ENCODE measurements at regions not wholly inside any gene's neighbourhood (a gene's known extent, or its start where the extent isn't known, plus 50 kb on each side); places are given as distances from the start of the nearest gene placed in this dataset.
A peak's percentile ranks its signal among the peaks of the same experiment; 100 is the strongest.
"Not testable (repeated sequence)": the region's sequence is repeated elsewhere in the genome, so short reads cannot be mapped to it uniquely, and the experiment has no call there.

- no peaks in the 10 kb centered on the region for H3K9me3 ChIP-seq (ENCODE audit: low read depth)
- Mint-ChIP-seq H3K4me1 (peaks cover 21% of the 10 kb centered on the region), H3K4me3 (no peak overlapping the region), H3K27me3 (ENCODE audit: insufficient read depth, low read depth) (peaks cover 8% of the 10 kb centered on the region), H3K9me3 (no peaks in the 10 kb centered on the region), H3K27ac (no peak overlapping the region), H3K36me3 (no peaks in the 10 kb centered on the region)
- no peaks in the 10 kb centered on the region for H4K20me1 ChIP-seq (ENCODE audit: low read depth)
- peaks cover 13% of the 10 kb centered on the region for H3K4me1 ChIP-seq
- no peaks in the 10 kb centered on the region for H3K79me2 ChIP-seq (ENCODE audit: low read depth)
- peaks cover 24% of the 10 kb centered on the region for H3K27me3 ChIP-seq
- no peak for DNase-seq (ENCODE audit: low spot score)
- no peak overlapping the region for H3K9ac ChIP-seq
- H3K4me2 ChIP-seq = no peak overlapping the region
- no peak overlapping the region for H3K27ac ChIP-seq
- no peak overlapping the region for H2AFZ ChIP-seq (replicated peaks)
- no peak for TF ChIP-seq EZH2 (IDR thresholded peaks at IDR 0.05)
- TF ChIP-seq CTCF (IDR thresholded peaks at IDR 0.05) = no peak
- TF ChIP-seq EZH2phosphoT487 (IDR thresholded peaks at IDR 0.05) = no peak
- no peak overlapping the region for H3K4me3 ChIP-seq
- H3K36me3 ChIP-seq = no peaks in the 10 kb centered on the region
- H3F3A ChIP-seq (ENCODE audit: low read depth) = peaks cover 9% of the 10 kb centered on the region
Observed at GRCh38 chr22:46033256-46034200, 56.6 kb upstream of the WNT7B start.

- not testable (repeated sequence) for H3K36me3 ChIP-seq; H3F3A ChIP-seq (ENCODE audit: low read depth); H3K9me3 Mint-ChIP-seq; H3K9ac ChIP-seq; H3K27me3 Mint-ChIP-seq (ENCODE audit: insufficient read depth, low read depth); H3K79me2 ChIP-seq (ENCODE audit: low read depth); H3K27ac ChIP-seq; H3K27ac Mint-ChIP-seq; H3K36me3 Mint-ChIP-seq; H4K20me1 ChIP-seq (ENCODE audit: low read depth); H3K4me3 ChIP-seq; H2AFZ ChIP-seq (replicated peaks); DNase-seq (ENCODE audit: low spot score); H3K9me3 ChIP-seq (ENCODE audit: low read depth)
- peak overlapping the region; percentile 86 for H3K4me3 Mint-ChIP-seq
- peaks cover 13% of the 10 kb centered on the region for H3K4me1 ChIP-seq
- peak overlapping the region; percentile 88 for H3K4me2 ChIP-seq
- H3K27me3 ChIP-seq = peaks cover 14% of the 10 kb centered on the region
- H3K4me1 Mint-ChIP-seq = peaks cover 21% of the 10 kb centered on the region
Observed at GRCh38 chr22:46034480-46034879, 57.5 kb upstream of the WNT7B start.

DNA sequence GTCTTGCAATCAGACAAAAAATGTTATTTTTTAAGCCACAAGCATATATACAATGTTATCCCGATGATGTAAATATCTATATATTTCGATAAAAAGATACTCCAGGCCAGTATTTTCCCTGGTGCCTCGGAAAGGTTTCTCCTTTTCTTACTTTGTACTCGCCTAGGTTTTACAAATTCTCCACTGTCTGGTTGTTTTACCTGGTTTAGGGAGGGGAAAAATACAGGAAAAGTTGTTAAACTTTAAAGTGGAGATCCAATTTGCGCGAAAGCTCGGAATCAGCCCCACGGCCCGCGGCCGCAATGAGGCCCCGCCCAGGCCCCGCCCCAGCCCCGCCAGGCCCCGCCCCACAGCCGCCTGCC lies 58.4 kb upstream of the WNT7B start:
- peak overlapping the region; percentile 70 for H2AFZ ChIP-seq (replicated peaks)
- TF ChIP-seq CTCF (IDR thresholded peaks at IDR 0.05) = no peak
- TF ChIP-seq EZH2 (IDR thresholded peaks at IDR 0.05) = no peak
- no peak for TF ChIP-seq EZH2phosphoT487 (IDR thresholded peaks at IDR 0.05)
- H3F3A ChIP-seq (ENCODE audit: low read depth) = peaks cover 9% of the 10 kb centered on the region
- peaks cover 5% of the 10 kb centered on the region for H3K27me3 ChIP-seq
- no peaks in the 10 kb centered on the region for H3K36me3 ChIP-seq
- peaks cover 13% of the 10 kb centered on the region for H3K4me1 ChIP-seq
- H3K9me3 ChIP-seq (ENCODE audit: low read depth) = no peaks in the 10 kb centered on the region
- peak overlapping the region; percentile 86 for H3K4me3 Mint-ChIP-seq
- no peaks in the 10 kb centered on the region for H4K20me1 ChIP-seq (ENCODE audit: low read depth)
- H3K4me2 ChIP-seq = peak overlapping the region; percentile 88
- no peak overlapping the region for H3K27ac Mint-ChIP-seq
- peaks cover 20% of the 10 kb centered on the region for H3K4me1 Mint-ChIP-seq
- no peaks in the 10 kb centered on the region for H3K79me2 ChIP-seq (ENCODE audit: low read depth)
- no peak overlapping the region for H3K27ac ChIP-seq
- H3K9me3 Mint-ChIP-seq = no peaks in the 10 kb centered on the region
- no peak overlapping the region for H3K9ac ChIP-seq
- DNase-seq (ENCODE audit: low spot score) = no peak
- H3K4me3 ChIP-seq = peak overlapping the region; percentile 82
- H3K27me3 Mint-ChIP-seq (ENCODE audit: insufficient read depth, low read depth) = peaks cover 2% of the 10 kb centered on the region
- no peaks in the 10 kb centered on the region for H3K36me3 Mint-ChIP-seq
